Lower leg skin (tissue), 4 donors: ENCODE measurements at regions not wholly inside any gene's neighbourhood (a gene's known extent, or its start where the extent isn't known, plus 50 kb on each side); places are given as distances from the start of the nearest gene placed in this dataset.

Experiments
- DNase-seq, 2 donors: peaks; one replicate each; pipeline ENCODE4 v3.0.0-alpha.2; 2019; ENCODE audit warnings: low spot score in 2 of 2
- H3K4me3 ChIP-seq: fragments of 200-600 bp; sonication (generic); 2 replicates; pipeline ENCODE4 v1.5.1; 2017; ENCODE audit warnings: mild to moderate bottlenecking, low read depth; ENCODE audit not compliant: poor library complexity, severe bottlenecking
- CTCF ChIP-seq, 3 donors: fragments of 450-650 bp; IDR thresholded peaks; one replicate each; pipeline ENCODE4 v1.5.1; 2016; ENCODE audit warnings: antibody characterized with exemption in 3 of 3, mild to moderate bottlenecking in 3 of 3, moderate library complexity in 2 of 3
- POLR2A ChIP-seq, 2 donors: fragments of 450-650 bp; IDR thresholded peaks; one replicate each; pipeline ENCODE4 v1.6.1; 2016 to 2017; ENCODE audit warnings: antibody characterized with exemption in 2 of 2, mild to moderate bottlenecking in 1 of 2, moderate library complexity in 1 of 2
- WGBS, 2 donors: methylation state at CpG; one replicate each; pipeline ENCODE4 v1.1.5; 2018; 5-methylcytosine and 5-hydroxymethylcytosine counted together
- intact Hi-C: fragments of 100-400 bp; cut with DNase I; formaldehyde crosslinking; loops from one replicate; pipeline ENCODE4 v1.15.0; 2023; ENCODE audit warnings: low total_unique reads

GRCh38 chr16:72609066-72609465 is 437.1 kb upstream of the PMFBP1 start:
- TF ChIP-seq POLR2A (IDR thresholded peaks at IDR 0.05), result no peak
- no peak for TF ChIP-seq CTCF (IDR thresholded peaks at IDR 0.05)
- 56 to 58% methylated on average over 1 of the region's 1 CpG for WGBS, 2 donors
- DNase-seq, result no peak
- H3K4me3 ChIP-seq, result no peak overlapping the region
- intact Hi-C loops, result no loop called here

GRCh38 chr16:72604375-72604774 is 432.4 kb upstream of the PMFBP1 start:
- intact Hi-C loops, result no loop called here
- WGBS, 2 donors, result 82 to 87% methylated on average over 3 of the region's 3 CpGs
- TF ChIP-seq CTCF (IDR thresholded peaks at IDR 0.05) (no peak), POLR2A (IDR thresholded peaks at IDR 0.05) (no peak)
- no peak overlapping the region for H3K4me3 ChIP-seq
- DNase-seq, result no peak

GRCh38 chr16:72602499-72602898 is 430.5 kb upstream of the PMFBP1 start:
- intact Hi-C loops, result no loop called here

GRCh38 chr16:72598696-72599095 is 426.7 kb upstream of the PMFBP1 start:
- intact Hi-C loops, result no loop called here
- H3K4me3 ChIP-seq, result no peak overlapping the region

More at GRCh38 chr16:72602499-72602898, 430.5 kb upstream of the PMFBP1 start:
- TF ChIP-seq CTCF (IDR thresholded peaks at IDR 0.05) (no peak), POLR2A (IDR thresholded peaks at IDR 0.05) (no peak)
- H3K4me3 ChIP-seq, result no peak overlapping the region
- no peak for DNase-seq
- 93 to 94% methylated on average over 2 of the region's 2 CpGs for WGBS, 2 donors

GRCh38 chr16:72597938-72598337 is 426.0 kb upstream of the PMFBP1 start:
- no peak overlapping the region for H3K4me3 ChIP-seq
- no peak for DNase-seq
- intact Hi-C loops, result no loop called here
- TF ChIP-seq POLR2A (IDR thresholded peaks at IDR 0.05), result no peak
- no peak for TF ChIP-seq CTCF (IDR thresholded peaks at IDR 0.05)
- 92 to 93% methylated on average over 3 of the region's 3 CpGs for WGBS, 2 donors

More at GRCh38 chr16:72598696-72599095, 426.7 kb upstream of the PMFBP1 start:
- no peak for TF ChIP-seq CTCF (IDR thresholded peaks at IDR 0.05)
- DNase-seq, result no peak

GRCh38 chr16:72596373-72596772 is 424.4 kb upstream of the PMFBP1 start:
- intact Hi-C loops, result no loop called here
- no peak for DNase-seq
- WGBS, 2 donors, result 95 to 100% methylated on average over 3 of the region's 3 CpGs
- no peak overlapping the region for H3K4me3 ChIP-seq
- TF ChIP-seq POLR2A (IDR thresholded peaks at IDR 0.05) (no peak), CTCF (IDR thresholded peaks at IDR 0.05) (no peak)
